ENCODE measurements at regions not wholly inside any gene's neighbourhood (a gene's known extent, or its start where the extent isn't known, plus 50 kb on each side); places are given as distances from the start of the nearest gene placed in this dataset.
"Not testable (repeated sequence)": the region's sequence is repeated elsewhere in the genome, so short reads cannot be mapped to it uniquely, and the experiment has no call there.

GRCh38 chr15:84360902-84361301, 125.3 kb downstream of the GOLGA6L4 start:
- not testable (repeated sequence) for H3K27ac ChIP-seq (ENCODE audit: low read depth, low read length, severe bottlenecking); H3K36me3 ChIP-seq (ENCODE audit: control insufficient read depth, insufficient read depth, low read length); H3K9me3 ChIP-seq (ENCODE audit: control insufficient read depth, low read length); H3K4me1 ChIP-seq (ENCODE audit: control insufficient read depth, insufficient read depth, low read length, poor library complexity, severe bottlenecking); H3K4me3 ChIP-seq (ENCODE audit: extremely low read depth, insufficient read depth, low read length, poor library complexity, severe bottlenecking)
- WGBS, 2 experiments (ENCODE audit: insufficient coverage in 2 of 2): no CpG with 5 or more reads among the region's 11 CpGs

- not testable (repeated sequence) for H3K36me3 ChIP-seq (ENCODE audit: control insufficient read depth, insufficient read depth, low read length); H3K27ac ChIP-seq (ENCODE audit: low read depth, low read length, severe bottlenecking); H3K4me3 ChIP-seq (ENCODE audit: extremely low read depth, insufficient read depth, low read length, poor library complexity, severe bottlenecking); H3K4me1 ChIP-seq (ENCODE audit: control insufficient read depth, insufficient read depth, low read length, poor library complexity, severe bottlenecking); H3K9me3 ChIP-seq (ENCODE audit: control insufficient read depth, low read length)
These were observed 148.8 kb downstream of the GOLGA6L4 start for GRCh38 chr15:84384421-84384820.

- Histone ChIP-seq H3K4me3 (ENCODE audit: extremely low read depth, insufficient read depth, low read length, poor library complexity, severe bottlenecking) (no peak overlapping the region), H3K27ac (ENCODE audit: low read depth, low read length, severe bottlenecking) (no peak overlapping the region), H3K36me3 (ENCODE audit: control insufficient read depth, insufficient read depth, low read length) (no peaks in the 10 kb centered on the region), H3K9me3 (ENCODE audit: control insufficient read depth, low read length) (no peaks in the 10 kb centered on the region), H3K4me1 (ENCODE audit: control insufficient read depth, insufficient read depth, low read length, poor library complexity, severe bottlenecking) (no peaks in the 10 kb centered on the region)
- WGBS, 2 experiments (ENCODE audit: insufficient coverage in 2 of 2): 76 to 77% methylated on average over 4 to 6 of the region's 8 CpGs
These were observed 151.5 kb downstream of the GOLGA6L4 start for GRCh38 chr15:84387086-84387485.

GRCh38 chr15:84388201-84388600, 152.6 kb downstream of the GOLGA6L4 start:
- no CpG with 5 or more reads among the region's 1 CpG for WGBS, 2 experiments (ENCODE audit: insufficient coverage in 2 of 2)

GRCh38 chr15:84388638-84389037, 153.1 kb downstream of the GOLGA6L4 start:
- WGBS, 2 experiments (ENCODE audit: insufficient coverage in 2 of 2): no CpG with 5 or more reads among the region's 2 CpGs
- not testable (repeated sequence) for H3K36me3 ChIP-seq (ENCODE audit: control insufficient read depth, insufficient read depth, low read length); H3K4me1 ChIP-seq (ENCODE audit: control insufficient read depth, insufficient read depth, low read length, poor library complexity, severe bottlenecking); H3K9me3 ChIP-seq (ENCODE audit: control insufficient read depth, low read length); H3K4me3 ChIP-seq (ENCODE audit: extremely low read depth, insufficient read depth, low read length, poor library complexity, severe bottlenecking); H3K27ac ChIP-seq (ENCODE audit: low read depth, low read length, severe bottlenecking)

More at GRCh38 chr15:84388201-84388600, 152.6 kb downstream of the GOLGA6L4 start:
- H3K36me3 ChIP-seq (ENCODE audit: control insufficient read depth, insufficient read depth, low read length); H3K9me3 ChIP-seq (ENCODE audit: control insufficient read depth, low read length); H3K4me3 ChIP-seq (ENCODE audit: extremely low read depth, insufficient read depth, low read length, poor library complexity, severe bottlenecking); H3K4me1 ChIP-seq (ENCODE audit: control insufficient read depth, insufficient read depth, low read length, poor library complexity, severe bottlenecking); H3K27ac ChIP-seq (ENCODE audit: low read depth, low read length, severe bottlenecking): not testable (repeated sequence)

- H3K27ac ChIP-seq (ENCODE audit: low read depth, low read length, severe bottlenecking); H3K4me1 ChIP-seq (ENCODE audit: control insufficient read depth, insufficient read depth, low read length, poor library complexity, severe bottlenecking); H3K4me3 ChIP-seq (ENCODE audit: extremely low read depth, insufficient read depth, low read length, poor library complexity, severe bottlenecking); H3K36me3 ChIP-seq (ENCODE audit: control insufficient read depth, insufficient read depth, low read length); H3K9me3 ChIP-seq (ENCODE audit: control insufficient read depth, low read length): not testable (repeated sequence)
- 94 to 100% methylated on average over 1 to 3 of the region's 4 CpGs for WGBS, 2 experiments (ENCODE audit: insufficient coverage in 2 of 2)
These were observed 154.8 kb downstream of the GOLGA6L4 start for GRCh38 chr15:84390324-84390723.

- WGBS, 2 experiments (ENCODE audit: insufficient coverage in 2 of 2): 85 to 89% methylated on average over 3 of the region's 3 CpGs
- Histone ChIP-seq H3K4me1 (ENCODE audit: control insufficient read depth, insufficient read depth, low read length, poor library complexity, severe bottlenecking) (no peaks in the 10 kb centered on the region), H3K36me3 (ENCODE audit: control insufficient read depth, insufficient read depth, low read length) (no peaks in the 10 kb centered on the region), H3K4me3 (ENCODE audit: extremely low read depth, insufficient read depth, low read length, poor library complexity, severe bottlenecking) (no peak overlapping the region), H3K27ac (ENCODE audit: low read depth, low read length, severe bottlenecking) (no peak overlapping the region), H3K9me3 (ENCODE audit: control insufficient read depth, low read length) (no peaks in the 10 kb centered on the region)
These were observed 155.6 kb downstream of the GOLGA6L4 start for GRCh38 chr15:84391191-84391590.

- not testable (repeated sequence) for H3K4me1 ChIP-seq (ENCODE audit: control insufficient read depth, insufficient read depth, low read length, poor library complexity, severe bottlenecking); H3K36me3 ChIP-seq (ENCODE audit: control insufficient read depth, insufficient read depth, low read length); H3K4me3 ChIP-seq (ENCODE audit: extremely low read depth, insufficient read depth, low read length, poor library complexity, severe bottlenecking); H3K9me3 ChIP-seq (ENCODE audit: control insufficient read depth, low read length); H3K27ac ChIP-seq (ENCODE audit: low read depth, low read length, severe bottlenecking)
- 96% methylated on average over 2 of the region's 7 CpGs; no CpG with 5 or more reads in 1 of the 2 experiments for WGBS, 2 experiments (ENCODE audit: insufficient coverage in 2 of 2)
These were observed 156.4 kb downstream of the GOLGA6L4 start for GRCh38 chr15:84392020-84392419.

GRCh38 chr15:84393386-84393936, 157.9 kb downstream of the GOLGA6L4 start:
- H3K4me1 ChIP-seq (ENCODE audit: control insufficient read depth, insufficient read depth, low read length, poor library complexity, severe bottlenecking): not testable (repeated sequence)
- WGBS, 2 experiments (ENCODE audit: insufficient coverage in 2 of 2): 86 to 91% methylated on average over 5 of the region's 8 CpGs

GRCh38 chr15:84393966-84394365, 158.4 kb downstream of the GOLGA6L4 start:
- WGBS, 2 experiments (ENCODE audit: insufficient coverage in 2 of 2): no CpG with 5 or more reads among the region's 5 CpGs
- not testable (repeated sequence) for H3K36me3 ChIP-seq (ENCODE audit: control insufficient read depth, insufficient read depth, low read length); H3K4me1 ChIP-seq (ENCODE audit: control insufficient read depth, insufficient read depth, low read length, poor library complexity, severe bottlenecking)

More at GRCh38 chr15:84393386-84393936, 157.9 kb downstream of the GOLGA6L4 start:
- H3K36me3 ChIP-seq (ENCODE audit: control insufficient read depth, insufficient read depth, low read length); H3K27ac ChIP-seq (ENCODE audit: low read depth, low read length, severe bottlenecking); H3K4me3 ChIP-seq (ENCODE audit: extremely low read depth, insufficient read depth, low read length, poor library complexity, severe bottlenecking); H3K9me3 ChIP-seq (ENCODE audit: control insufficient read depth, low read length): not testable (repeated sequence)

GRCh38 chr15:84395384-84395783, 159.8 kb downstream of the GOLGA6L4 start:
- not testable (repeated sequence) for H3K36me3 ChIP-seq (ENCODE audit: control insufficient read depth, insufficient read depth, low read length); H3K4me1 ChIP-seq (ENCODE audit: control insufficient read depth, insufficient read depth, low read length, poor library complexity, severe bottlenecking); H3K4me3 ChIP-seq (ENCODE audit: extremely low read depth, insufficient read depth, low read length, poor library complexity, severe bottlenecking); H3K9me3 ChIP-seq (ENCODE audit: control insufficient read depth, low read length); H3K27ac ChIP-seq (ENCODE audit: low read depth, low read length, severe bottlenecking)
- 86% methylated on average over 4 of the region's 11 CpGs; no CpG with 5 or more reads in 1 of the 2 experiments for WGBS, 2 experiments (ENCODE audit: insufficient coverage in 2 of 2)

More at GRCh38 chr15:84393966-84394365, 158.4 kb downstream of the GOLGA6L4 start:
- H3K27ac ChIP-seq (ENCODE audit: low read depth, low read length, severe bottlenecking); H3K9me3 ChIP-seq (ENCODE audit: control insufficient read depth, low read length); H3K4me3 ChIP-seq (ENCODE audit: extremely low read depth, insufficient read depth, low read length, poor library complexity, severe bottlenecking): not testable (repeated sequence)
